HEK293 (cell line): ENCODE measurements at regions not wholly inside any gene's neighbourhood (a gene's known extent, or its start where the extent isn't known, plus 50 kb on each side); places are given as distances from the start of the nearest gene placed in this dataset.

ENCODE experiments used
- CTCF ChIP-seq: fragments of 450-650 bp; formaldehyde crosslinking; IDR thresholded peaks from 2 replicates; pipeline ENCODE4 v1.5.1; 2016; ENCODE audit warnings: missing biosample characterization, missing genetic modification characterization
- INSM2 ChIP-seq: fragments of 450-650 bp; formaldehyde crosslinking; IDR thresholded peaks from 2 replicates; pipeline ENCODE4 v1.5.1; 2016; ENCODE audit warnings: missing biosample characterization, missing genetic modification characterization
- PATZ1 ChIP-seq: fragments of 450-650 bp; formaldehyde crosslinking; IDR thresholded peaks from 2 replicates; pipeline ENCODE4 v1.5.1; 2016; ENCODE audit warnings: missing biosample characterization, missing genetic modification characterization
- SALL2 ChIP-seq: fragments of 450-650 bp; formaldehyde crosslinking; IDR thresholded peaks from 2 replicates; pipeline ENCODE4 v1.5.0; 2017; ENCODE audit warnings: missing biosample characterization, mild to moderate bottlenecking, missing genetic modification characterization, borderline replicate concordance
- ZNF214 ChIP-seq: fragments of 450-650 bp; formaldehyde crosslinking; IDR thresholded peaks from 2 replicates; pipeline ENCODE4 v1.5.1; 2017; ENCODE audit warnings: missing biosample characterization, mild to moderate bottlenecking, missing genetic modification characterization, borderline replicate concordance
- ZNF366 ChIP-seq: fragments of 450-650 bp; formaldehyde crosslinking; conservative IDR thresholded peaks from 2 replicates; pipeline ENCODE4 v1.5.1; 2016; ENCODE audit warnings: missing biosample characterization, missing genetic modification characterization
- ZNF529 ChIP-seq: fragments of 450-650 bp; formaldehyde crosslinking; IDR thresholded peaks from 2 replicates; pipeline ENCODE4 v1.5.1; 2017; ENCODE audit warnings: missing genetic modification characterization, missing biosample characterization; ENCODE audit not compliant: insufficient replicate concordance
- ZNF658 ChIP-seq: fragments of 450-650 bp; formaldehyde crosslinking; IDR thresholded peaks from 2 replicates; pipeline ENCODE4; 2016; ENCODE audit warnings: missing biosample characterization, missing genetic modification characterization
- ZNF792 ChIP-seq: fragments of 450-650 bp; formaldehyde crosslinking; IDR thresholded peaks from 2 replicates; pipeline ENCODE4 v1.5.1; 2016; ENCODE audit warnings: missing biosample characterization, missing genetic modification characterization
- ZNF830 ChIP-seq: fragments of 450-650 bp; IDR thresholded peaks from 2 replicates; pipeline ENCODE4 v1.5.0; 2018; ENCODE audit warnings: missing biosample characterization, missing genetic modification characterization, low read depth, mild to moderate bottlenecking, moderate library complexity

- TF ChIP-seq CTCF (tag by site-specific recombination) (no peak), PATZ1 (tag by site-specific recombination) (no peak), ZNF366 (tag by site-specific recombination) (no peak), ZNF214 (no peak), ZNF529 (no peak), ZNF830 (tag by site-specific recombination) (no peak), SALL2 (tag by site-specific recombination) (no peak), ZNF792 (tag by site-specific recombination) (no peak), INSM2 (tag by site-specific recombination) (no peak), ZNF658 (tag by site-specific recombination) (no peak)
Measured at GRCh38 chr6:138034229-138034628, 73.0 kb downstream of the PERP start.
